GM19395 (cell line): ENCODE measurements at regions not wholly inside any gene's neighbourhood (a gene's known extent, or its start where the extent isn't known, plus 50 kb on each side); places are given as distances from the start of the nearest gene placed in this dataset.

Experiments
- ATAC-seq: cut with Tn5 transposase; IDR thresholded peaks from one replicate; pipeline ENCODE4 v1.9.1; 2021; ENCODE audit warnings: mild to moderate bottlenecking, moderate library complexity; ENCODE audit not compliant: unreplicated experiment

- no peak for ATAC-seq
Measured at GRCh38 chr15:26477044-26477443, 295.8 kb downstream of the GABRB3 start.

GRCh38 chr15:26475554-26475953, 297.3 kb downstream of the GABRB3 start:
- ATAC-seq = no peak

GRCh38 chr15:26472661-26473060, 300.2 kb downstream of the GABRB3 start:
- no peak for ATAC-seq

- ATAC-seq = no peak
Measured at GRCh38 chr15:26461847-26462608, 310.8 kb downstream of the GABRB3 start.

GRCh38 chr15:26460165-26460564, 312.7 kb downstream of the GABRB3 start:
- ATAC-seq = no peak

- ATAC-seq = no peak
Measured at GRCh38 chr15:26455828-26456227, 317.0 kb downstream of the GABRB3 start.

GRCh38 chr15:26453914-26454313, 319.0 kb downstream of the GABRB3 start:
- no peak for ATAC-seq

GRCh38 chr15:26451995-26452394, 320.9 kb downstream of the GABRB3 start:
- no peak for ATAC-seq

GRCh38 chr15:26449291-26449690, 323.6 kb downstream of the GABRB3 start:
- ATAC-seq = no peak

GRCh38 chr15:26443321-26443720, 329.5 kb downstream of the GABRB3 start:
- ATAC-seq = no peak

- ATAC-seq = no peak
Measured at GRCh38 chr15:26442680-26443079, 330.2 kb downstream of the GABRB3 start.

GRCh38 chr15:26439681-26440080, 333.2 kb downstream of the GABRB3 start:
- ATAC-seq = no peak

GRCh38 chr15:26438718-26439117, 334.1 kb downstream of the GABRB3 start:
- ATAC-seq = no peak

- ATAC-seq = no peak
Measured at GRCh38 chr15:26438316-26438715, 334.6 kb downstream of the GABRB3 start.

GRCh38 chr15:26433818-26434217, 339.0 kb downstream of the GABRB3 start:
- no peak for ATAC-seq

- ATAC-seq = no peak
Measured at GRCh38 chr15:26433060-26433459, 339.8 kb downstream of the GABRB3 start.

GRCh38 chr15:26421065-26421464, 351.8 kb downstream of the GABRB3 start:
- ATAC-seq = no peak

- ATAC-seq = no peak
Measured at GRCh38 chr15:26395624-26396023, 377.2 kb downstream of the GABRB3 start.

GRCh38 chr15:26394801-26395200, 378.1 kb downstream of the GABRB3 start:
- no peak for ATAC-seq

- no peak for ATAC-seq
Measured at GRCh38 chr15:26392956-26393355, 379.9 kb downstream of the GABRB3 start.

GRCh38 chr15:26391567-26392194, 381.2 kb downstream of the GABRB3 start:
- no peak for ATAC-seq

- no peak for ATAC-seq
Measured at GRCh38 chr15:26382444-26383072, 390.3 kb downstream of the GABRB3 start.
